ENCODE measurements at regions not wholly inside any gene's neighbourhood (a gene's known extent, or its start where the extent isn't known, plus 50 kb on each side); places are given as distances from the start of the nearest gene placed in this dataset.

GRCh38 chr9:91073811-91074771, 272.5 kb downstream of the SYK start:
- Histone ChIP-seq H3K4me1 (peaks cover 23% of the 10 kb centered on the region), H3K27me3 (ENCODE audit: insufficient read depth in 3 of 3, low read length in 2 of 3) (no peaks in the 10 kb centered on the region), H3K4me3 (no peak overlapping the region), H3K36me3 (ENCODE audit: insufficient read depth in 1 of 2, low read depth in 1 of 2) (no peaks in the 10 kb centered on the region), H3K27ac (peak overlapping the region; percentile 46), H3K9me3 (no peaks in the 10 kb centered on the region)
- TF ChIP-seq, protein P1, sequence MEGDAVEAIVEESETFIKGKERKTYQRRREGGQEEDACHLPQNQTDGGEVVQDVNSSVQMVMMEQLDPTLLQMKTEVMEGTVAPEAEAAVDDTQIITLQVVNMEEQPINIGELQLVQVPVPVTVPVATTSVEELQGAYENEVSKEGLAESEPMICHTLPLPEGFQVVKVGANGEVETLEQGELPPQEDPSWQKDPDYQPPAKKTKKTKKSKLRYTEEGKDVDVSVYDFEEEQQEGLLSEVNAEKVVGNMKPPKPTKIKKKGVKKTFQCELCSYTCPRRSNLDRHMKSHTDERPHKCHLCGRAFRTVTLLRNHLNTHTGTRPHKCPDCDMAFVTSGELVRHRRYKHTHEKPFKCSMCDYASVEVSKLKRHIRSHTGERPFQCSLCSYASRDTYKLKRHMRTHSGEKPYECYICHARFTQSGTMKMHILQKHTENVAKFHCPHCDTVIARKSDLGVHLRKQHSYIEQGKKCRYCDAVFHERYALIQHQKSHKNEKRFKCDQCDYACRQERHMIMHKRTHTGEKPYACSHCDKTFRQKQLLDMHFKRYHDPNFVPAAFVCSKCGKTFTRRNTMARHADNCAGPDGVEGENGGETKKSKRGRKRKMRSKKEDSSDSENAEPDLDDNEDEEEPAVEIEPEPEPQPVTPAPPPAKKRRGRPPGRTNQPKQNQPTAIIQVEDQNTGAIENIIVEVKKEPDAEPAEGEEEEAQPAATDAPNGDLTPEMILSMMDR (IDR thresholded peaks at IDR 0.05) = no peak
- WGBS, 3 donors = 54 to 77% (median 57%) methylated on average over 14 of the region's 14 CpGs
- intact Hi-C loops (cut with DNase I) = no loop called here
- no peak for DNase-seq
- peak in 2 of 4 donors; percentile 33 to 34 for ATAC-seq

- Histone ChIP-seq H3K27ac (no peak overlapping the region), H3K36me3 (ENCODE audit: insufficient read depth in 1 of 2, low read depth in 1 of 2) (no peaks in the 10 kb centered on the region), H3K4me3 (no peak overlapping the region), H3K4me1 (peaks cover 23% of the 10 kb centered on the region), H3K9me3 (no peaks in the 10 kb centered on the region), H3K27me3 (ENCODE audit: insufficient read depth in 3 of 3, low read length in 2 of 3) (no peaks in the 10 kb centered on the region)
- WGBS, 3 donors = 87 to 92% (median 89%) methylated on average over 13 of the region's 13 CpGs
- DNase-seq (no peak), ATAC-seq (no peak)
- TF ChIP-seq, protein P1 (IDR thresholded peaks at IDR 0.05) = no peak
- intact Hi-C loops (cut with DNase I) = no loop called here
Observed at GRCh38 chr9:91074866-91075265, 273.2 kb downstream of the SYK start.

GRCh38 chr9:91075279-91075678, 273.7 kb downstream of the SYK start:
- intact Hi-C loops (cut with DNase I) = no loop called here

DNA sequence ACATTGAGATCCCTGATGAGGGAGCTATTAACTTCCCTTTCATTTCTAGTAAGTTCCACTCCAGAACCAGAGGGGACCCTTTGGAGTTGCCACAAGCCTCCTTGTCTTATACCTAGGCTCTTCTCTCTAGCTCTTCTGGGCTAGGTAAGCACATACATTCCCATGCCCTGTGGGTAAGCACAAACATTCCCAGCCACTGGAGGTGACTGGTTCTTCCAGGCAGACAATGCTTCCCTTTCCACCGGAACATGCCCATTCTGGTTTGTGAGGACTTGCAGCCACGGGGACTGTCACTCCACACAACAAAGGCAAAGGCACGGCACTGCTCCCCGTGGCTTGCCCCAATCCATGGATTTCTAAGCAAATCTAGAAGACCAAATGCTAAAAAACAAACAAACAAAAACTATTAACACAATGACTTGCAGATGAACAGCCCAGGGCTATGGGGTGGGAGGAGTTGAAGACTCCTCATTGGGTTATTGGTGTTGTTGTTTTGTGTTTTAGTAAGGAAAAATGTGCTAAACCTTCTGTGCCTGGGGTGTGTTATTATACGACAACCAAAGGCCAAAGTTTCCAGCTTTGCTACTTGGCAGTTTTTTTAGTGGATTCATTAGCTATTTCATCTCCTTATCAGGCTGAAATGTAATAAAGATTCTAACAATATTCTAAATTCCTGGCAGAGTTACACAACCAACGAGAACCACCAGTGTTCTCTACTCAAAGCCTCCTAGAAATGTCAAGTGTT, 276.2 kb downstream of the SYK start:
- no peaks in the 10 kb centered on the region for H3K9me3 ChIP-seq
- no peaks in the 10 kb centered on the region for H3K36me3 ChIP-seq (ENCODE audit: insufficient read depth in 1 of 2, low read depth in 1 of 2)
- H3K4me3 ChIP-seq = no peak overlapping the region
- peaks cover 11% of the 10 kb centered on the region for H3K4me1 ChIP-seq
- no peak overlapping the region for H3K27ac ChIP-seq
- H3K27me3 ChIP-seq (ENCODE audit: insufficient read depth in 3 of 3, low read length in 2 of 3) = no peaks in the 10 kb centered on the region
- intact Hi-C loops (cut with DNase I) = no loop called here
- TF ChIP-seq, protein P1 (IDR thresholded peaks at IDR 0.05) = no peak
- WGBS, 3 donors = 82 to 93% (median 83%) methylated on average over 6 of the region's 6 CpGs
- ATAC-seq (no peak), DNase-seq (no peak)

More at GRCh38 chr9:91075279-91075678, 273.7 kb downstream of the SYK start:
- H3K27me3 ChIP-seq (ENCODE audit: insufficient read depth in 3 of 3, low read length in 2 of 3) = no peaks in the 10 kb centered on the region
- H3K4me3 ChIP-seq = no peak overlapping the region
- no peak for ATAC-seq
- peaks cover 23% of the 10 kb centered on the region for H3K4me1 ChIP-seq
- no peaks in the 10 kb centered on the region for H3K36me3 ChIP-seq (ENCODE audit: insufficient read depth in 1 of 2, low read depth in 1 of 2)
- no peak overlapping the region for H3K27ac ChIP-seq
- TF ChIP-seq, protein P1 (IDR thresholded peaks at IDR 0.05) = no peak
- WGBS, 3 donors = 88 to 91% (median 89%) methylated on average over 8 of the region's 8 CpGs
- no peaks in the 10 kb centered on the region for H3K9me3 ChIP-seq
- no peak for DNase-seq
